Thyroid gland (tissue), 4 donors: ENCODE measurements at regions not wholly inside any gene's neighbourhood (a gene's known extent, or its start where the extent isn't known, plus 50 kb on each side); places are given as distances from the start of the nearest gene placed in this dataset.

Experiments used
- DNase-seq, 2 donors: peaks; one replicate each; pipeline ENCODE4 v3.0.0-alpha.2; 2019
- H3K27ac ChIP-seq, 3 donors: fragments of 200-600 bp; sonication (generic); 1 replicate in 2 of 3; 2 replicates in 1 of 3; pipeline ENCODE4 v1.5.1; 2016 to 2019; ENCODE audit warnings: mild to moderate bottlenecking in 1 of 3, moderate library complexity in 1 of 3
- H3K27me3 ChIP-seq: fragments of 200-600 bp; sonication (generic); one replicate; pipeline ENCODE4 v1.5.1; 2019
- H3K36me3 ChIP-seq, 2 donors: fragments of 200-600 bp; sonication (generic); one replicate each; pipeline ENCODE4 v1.5.1; 2016 to 2019
- H3K4me1 ChIP-seq, 2 donors: fragments of 200-600 bp; sonication (generic); one replicate each; pipeline ENCODE4 v1.5.1; 2017 to 2019
- H3K4me3 ChIP-seq, 3 donors: fragments of 200-600 bp; sonication (generic); replicated peaks in 1 of 3; 1 replicate in 2 of 3; 2 replicates in 1 of 3; pipeline ENCODE4 v1.5.1; 2016; ENCODE audit warnings: mild to moderate bottlenecking in 1 of 3
- H3K9me3 ChIP-seq: fragments of 200-600 bp; sonication (generic); one replicate; pipeline ENCODE4 v1.5.1; 2017
- CTCF ChIP-seq, 6 experiments: fragments of 200-600 bp in 3 of 6; fragments of 450-650 bp in 3 of 6; sonication (generic) in 3 of 6; IDR thresholded peaks; one replicate each; pipeline ENCODE4 v1.5.1; 2016 to 2019; ENCODE audit warnings: antibody characterized with exemption in 6 of 6, mild to moderate bottlenecking in 2 of 6, inconsistent platforms in 1 of 6, moderate library complexity in 1 of 6
- POLR2A ChIP-seq, 2 donors: fragments of 450-650 bp; IDR thresholded peaks; one replicate each; pipeline ENCODE4 v1.6.1; 2017; ENCODE audit warnings: antibody characterized with exemption in 2 of 2, mild to moderate bottlenecking in 2 of 2, moderate library complexity in 1 of 2
- WGBS, 2 donors: methylation state at CpG; one replicate each; pipeline ENCODE4 v1.1.5; 2017; 5-methylcytosine and 5-hydroxymethylcytosine counted together
- intact Hi-C: fragments of 100-400 bp; cut with DNase I; formaldehyde crosslinking; loops from one replicate; pipeline ENCODE4 v1.15.1; 2023

- Histone ChIP-seq H3K4me1 (peaks cover 38 to 42% of the 10 kb centered on the region in 2 donors), H3K27me3 (no peaks in the 10 kb centered on the region), H3K27ac (peak overlapping the region; percentile 74 to 85 (median 74)), H3K4me3 (no peak overlapping the region), H3K36me3 (peaks cover 3 to 9% of the 10 kb centered on the region in 2 donors), H3K9me3 (no peaks in the 10 kb centered on the region)
- no peak for TF ChIP-seq POLR2A (IDR thresholded peaks at IDR 0.05)
- TF ChIP-seq CTCF (IDR thresholded peaks at IDR 0.05) = no peak
- WGBS, 2 donors = 42 to 43% methylated on average over 4 of the region's 4 CpGs
- intact Hi-C loops = no loop called here
- DNase-seq = no peak
Observed at GRCh38 chr6:144728804-144729203, 443.7 kb downstream of the UTRN start.

GRCh38 chr6:144729502-144729901, 444.4 kb downstream of the UTRN start:
- Histone ChIP-seq H3K4me1 (peaks cover 38 to 42% of the 10 kb centered on the region in 2 donors), H3K27me3 (no peaks in the 10 kb centered on the region), H3K27ac (peak overlapping the region; percentile 74 to 85 (median 74)), H3K36me3 (peaks cover 3 to 9% of the 10 kb centered on the region in 2 donors), H3K9me3 (no peaks in the 10 kb centered on the region), H3K4me3 (no peak overlapping the region)
- TF ChIP-seq CTCF (IDR thresholded peaks at IDR 0.05) (no peak), POLR2A (IDR thresholded peaks at IDR 0.05) (no peak)
- DNase-seq = no peak
- intact Hi-C loops = no loop called here
- 47 to 54% methylated on average over 3 of the region's 3 CpGs for WGBS, 2 donors

GRCh38 chr6:144730088-144730645, 445.0 kb downstream of the UTRN start:
- DNase-seq = peak; percentile 83 to 84
- peaks cover 38 to 40% of the 10 kb centered on the region in 2 donors for H3K4me1 ChIP-seq

DNA sequence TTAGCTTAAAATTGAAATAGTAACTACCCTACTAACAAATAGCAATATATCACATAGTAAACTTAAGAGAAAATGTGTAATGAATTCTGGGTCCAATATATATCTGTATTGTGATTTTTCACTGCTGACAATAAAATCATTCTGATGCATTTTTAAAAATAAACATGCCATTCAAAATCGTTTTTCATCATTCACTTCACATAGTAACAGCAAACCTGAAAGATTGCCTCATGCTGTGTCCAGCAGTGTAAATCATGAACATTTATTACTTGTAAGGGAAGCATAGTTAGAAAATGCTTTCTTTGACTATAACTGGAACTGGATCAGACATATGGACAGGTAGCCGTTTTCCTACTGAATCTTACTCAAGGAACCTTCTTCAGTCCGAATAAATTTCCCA, 446.1 kb downstream of the UTRN start:
- Histone ChIP-seq H3K4me3 (no peak overlapping the region), H3K4me1 (peaks cover 30 to 35% of the 10 kb centered on the region in 2 donors), H3K27ac (peak overlapping the region in 2 of 3 donors; percentile 74 to 85), H3K9me3 (no peaks in the 10 kb centered on the region), H3K27me3 (no peaks in the 10 kb centered on the region), H3K36me3 (peaks cover 3 to 9% of the 10 kb centered on the region in 2 donors)
- TF ChIP-seq POLR2A (IDR thresholded peaks at IDR 0.05) (no peak), CTCF (IDR thresholded peaks at IDR 0.05) (no peak)
- no peak for DNase-seq
- WGBS, 2 donors = 76 to 81% methylated on average over 3 of the region's 3 CpGs
- intact Hi-C loops = no loop called here

More at GRCh38 chr6:144730088-144730645, 445.0 kb downstream of the UTRN start:
- Histone ChIP-seq H3K36me3 (peaks cover 3 to 9% of the 10 kb centered on the region in 2 donors), H3K4me3 (no peak overlapping the region), H3K27ac (peak overlapping the region; percentile 74 to 85 (median 74)), H3K9me3 (no peaks in the 10 kb centered on the region), H3K27me3 (no peaks in the 10 kb centered on the region)
- no peak for TF ChIP-seq CTCF (IDR thresholded peaks at IDR 0.05)
- no peak for TF ChIP-seq POLR2A (IDR thresholded peaks at IDR 0.05)
- WGBS, 2 donors = 36 to 47% methylated on average over 5 of the region's 5 CpGs
- intact Hi-C loops = no loop called here

DNA sequence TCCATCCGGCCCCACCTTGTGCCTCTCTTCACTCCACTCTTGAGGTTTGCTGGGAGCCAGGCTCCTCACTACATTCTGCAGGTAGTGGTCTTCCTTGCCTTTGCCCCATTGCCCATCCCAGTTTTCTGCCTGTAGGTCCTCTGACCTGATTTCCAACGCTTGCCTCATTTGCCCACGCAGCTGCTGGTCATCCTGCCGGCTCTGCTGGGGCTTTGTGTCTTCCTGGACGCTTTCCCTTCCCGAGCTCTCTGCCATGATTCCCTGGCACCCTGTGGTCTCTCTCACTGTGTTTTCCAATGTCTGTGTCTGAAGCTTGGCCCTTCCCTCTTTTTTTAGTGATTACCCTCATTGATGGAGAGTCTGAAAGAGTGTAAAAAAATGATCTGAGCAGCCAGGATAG, 451.6 kb downstream of the UTRN start:
- no peak for DNase-seq
- no peak overlapping the region for H3K27ac ChIP-seq
- WGBS, 2 donors = 94 to 97% methylated on average over 6 of the region's 6 CpGs
- intact Hi-C loops = no loop called here
- TF ChIP-seq POLR2A (IDR thresholded peaks at IDR 0.05) = no peak
- TF ChIP-seq CTCF (IDR thresholded peaks at IDR 0.05) = no peak
- H3K4me3 ChIP-seq = no peak overlapping the region
- H3K4me1 ChIP-seq = peaks cover 0 to 5% of the 10 kb centered on the region in 2 donors
- no peaks in the 10 kb centered on the region for H3K9me3 ChIP-seq
- no peaks in the 10 kb centered on the region for H3K27me3 ChIP-seq
- peaks cover under 1 to 3% of the 10 kb centered on the region in 2 donors for H3K36me3 ChIP-seq
